WTC11 (cell line): ENCODE measurements at regions not wholly inside any gene's neighbourhood (a gene's known extent, or its start where the extent isn't known, plus 50 kb on each side); places are given as distances from the start of the nearest gene placed in this dataset.

Experiments
- ATAC-seq: fragments of 200-7000 bp; cut with Tn5 transposase; 2 replicates; pipeline ENCODE4 v1.10.0; 2021; ENCODE audit warnings: mild to moderate bottlenecking, moderate library complexity
- CTCF ChIA-PET: fragments of 300-600 bp; sonication (Branson Sonifier 250); formaldehyde crosslinking; loops from one replicate; lab custom pipeline; 2021; ENCODE audit warnings: antibody characterized with exemption; lab: Charles Lee
- POLR2A ChIA-PET: fragments of 350-600 bp; sonication (Branson Sonifier 250); formaldehyde crosslinking; loops from one replicate; lab custom pipeline; 2021; ENCODE audit warnings: antibody characterized with exemption; lab: Charles Lee
- DNase-seq: peaks from one replicate; pipeline ENCODE4 v3.0.0; 2021; ENCODE audit warnings: low spot score
- H3K27ac Mint-ChIP-seq: 2 replicates; pipeline ENCODE4 v1.8.0; 2021; ENCODE audit warnings: mixed read lengths
- H3K27me3 Mint-ChIP-seq: 2 replicates; pipeline ENCODE4 v1.8.0; 2021; ENCODE audit warnings: low read depth, mild to moderate bottlenecking, moderate library complexity, mixed read lengths
- H3K36me3 Mint-ChIP-seq: 2 replicates; pipeline ENCODE4 v1.8.0; 2021; ENCODE audit warnings: mixed read lengths
- H3K4me1 Mint-ChIP-seq: 2 replicates; pipeline ENCODE4 v1.8.0; 2022; ENCODE audit warnings: mixed read lengths
- H3K4me3 Mint-ChIP-seq: 2 replicates; pipeline ENCODE4 v1.8.0; 2021; ENCODE audit warnings: mild to moderate bottlenecking, moderate library complexity, mixed read lengths
- H3K9me3 Mint-ChIP-seq: 2 replicates; pipeline ENCODE4 v1.8.0; 2021; ENCODE audit warnings: mixed read lengths
- ESRRA ChIP-seq: sonication (generic); formaldehyde crosslinking; IDR thresholded peaks from 2 replicates; pipeline ENCODE4 v1.8.1; 2022; ENCODE audit warnings: mild to moderate bottlenecking, missing genetic modification reagents, borderline replicate concordance
- FOXK1 ChIP-seq: sonication (generic); formaldehyde crosslinking; IDR thresholded peaks from 2 replicates; pipeline ENCODE4 v1.8.0; 2022; ENCODE audit warnings: mild to moderate bottlenecking, moderate library complexity, missing genetic modification reagents
- HMGA2 ChIP-seq: fragments of 250-450 bp; sonication (Bioruptor Pico); IDR thresholded peaks from 2 replicates; pipeline ENCODE4 v1.4.0; 2021; ENCODE audit warnings: mild to moderate bottlenecking, moderate library complexity
- NR3C1 ChIP-seq: sonication (generic); formaldehyde crosslinking; conservative IDR thresholded peaks from 2 replicates; pipeline ENCODE4 v1.8.1; 2023; ENCODE audit warnings: low read depth, mild to moderate bottlenecking, missing genetic modification reagents
- SMAD3 ChIP-seq: sonication (generic); formaldehyde crosslinking; IDR thresholded peaks from 2 replicates; pipeline ENCODE4 v1.8.0; 2022; ENCODE audit warnings: missing genetic modification reagents, mild to moderate bottlenecking, borderline replicate concordance
- TF ChIP-seq, protein P1 (sequence below): sonication (generic); formaldehyde crosslinking; IDR thresholded peaks from 2 replicates; pipeline ENCODE4 v1.8.1; 2022; ENCODE audit warnings: low read depth, mild to moderate bottlenecking, moderate library complexity, missing genetic modification reagents, borderline replicate concordance
- TF ChIP-seq, protein P2 (sequence below): fragments of 250-450 bp; sonication (Bioruptor Pico); IDR thresholded peaks from 2 replicates; pipeline ENCODE4 v2.1.2; 2022; ENCODE audit warnings: mild to moderate bottlenecking, moderate library complexity
- TF ChIP-seq, protein P3 (sequence below): fragments of 250-450 bp; sonication (Bioruptor Pico); IDR thresholded peaks from 2 replicates; pipeline ENCODE4 v1.8.0; 2021; ENCODE audit warnings: mild to moderate bottlenecking
- TF ChIP-seq, protein P4 (sequence below): fragments of 200-600 bp; IDR thresholded peaks from 2 replicates; pipeline ENCODE4 v1.8.0; 2022; ENCODE audit warnings: antibody characterized with exemption
- TF ChIP-seq, protein P5 (sequence below): sonication (generic); formaldehyde crosslinking; IDR thresholded peaks from 2 replicates; pipeline ENCODE4 v1.8.0; 2022; ENCODE audit warnings: mild to moderate bottlenecking, missing genetic modification reagents
- TF ChIP-seq, protein P6 (sequence below): sonication (generic); formaldehyde crosslinking; IDR thresholded peaks from 2 replicates; pipeline ENCODE4 v1.8.1; 2022; ENCODE audit warnings: missing genetic modification reagents, borderline replicate concordance

DNA sequence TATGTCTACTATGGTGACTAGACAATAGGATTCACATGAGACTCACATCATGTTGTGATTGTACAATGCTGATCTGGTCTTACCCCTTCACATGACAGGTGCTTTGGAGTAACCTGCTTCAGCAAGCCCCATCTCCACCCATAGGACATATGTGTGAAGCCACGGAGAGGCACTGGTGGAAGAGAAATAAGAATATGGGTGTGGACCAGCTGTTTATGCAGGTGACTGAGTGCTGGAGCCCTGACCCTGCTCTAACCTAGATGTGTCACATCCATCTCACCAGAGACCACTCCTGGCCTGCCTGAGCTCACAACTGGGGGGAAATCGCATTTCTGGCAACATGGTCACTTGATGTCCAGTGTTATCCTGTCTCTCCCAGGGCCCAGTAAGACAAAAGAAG is 119.7 kb downstream of the GGTLC2 start:
- no peaks in the 10 kb centered on the region for H3K36me3 Mint-ChIP-seq
- no peaks in the 10 kb centered on the region for H3K4me1 Mint-ChIP-seq
- no peak for DNase-seq
- no peak overlapping the region for H3K27ac Mint-ChIP-seq
- peaks cover 99% of the 10 kb centered on the region for H3K27me3 Mint-ChIP-seq
- H3K9me3 Mint-ChIP-seq = no peaks in the 10 kb centered on the region
- ChIA-PET POLR2A (no interaction called here), CTCF (interaction anchor here (1.0 to 4.1 kb wide), 7 partner anchors 10 to 98 kb away, joined by 3 to 26 read pairs (median 5); no protein-coding TSS in a partner anchor)
- TF ChIP-seq NR3C1 (CRISPR knock-in tag) (no peak), SMAD3 (CRISPR knock-in tag) (no peak)
- TF ChIP-seq, protein P1, sequence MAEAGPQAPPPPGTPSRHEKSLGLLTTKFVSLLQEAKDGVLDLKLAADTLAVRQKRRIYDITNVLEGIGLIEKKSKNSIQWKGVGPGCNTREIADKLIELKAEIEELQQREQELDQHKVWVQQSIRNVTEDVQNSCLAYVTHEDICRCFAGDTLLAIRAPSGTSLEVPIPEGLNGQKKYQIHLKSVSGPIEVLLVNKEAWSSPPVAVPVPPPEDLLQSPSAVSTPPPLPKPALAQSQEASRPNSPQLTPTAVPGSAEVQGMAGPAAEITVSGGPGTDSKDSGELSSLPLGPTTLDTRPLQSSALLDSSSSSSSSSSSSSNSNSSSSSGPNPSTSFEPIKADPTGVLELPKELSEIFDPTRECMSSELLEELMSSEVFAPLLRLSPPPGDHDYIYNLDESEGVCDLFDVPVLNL (CRISPR knock-in tag) = no peak
- TF ChIP-seq, protein P2, sequence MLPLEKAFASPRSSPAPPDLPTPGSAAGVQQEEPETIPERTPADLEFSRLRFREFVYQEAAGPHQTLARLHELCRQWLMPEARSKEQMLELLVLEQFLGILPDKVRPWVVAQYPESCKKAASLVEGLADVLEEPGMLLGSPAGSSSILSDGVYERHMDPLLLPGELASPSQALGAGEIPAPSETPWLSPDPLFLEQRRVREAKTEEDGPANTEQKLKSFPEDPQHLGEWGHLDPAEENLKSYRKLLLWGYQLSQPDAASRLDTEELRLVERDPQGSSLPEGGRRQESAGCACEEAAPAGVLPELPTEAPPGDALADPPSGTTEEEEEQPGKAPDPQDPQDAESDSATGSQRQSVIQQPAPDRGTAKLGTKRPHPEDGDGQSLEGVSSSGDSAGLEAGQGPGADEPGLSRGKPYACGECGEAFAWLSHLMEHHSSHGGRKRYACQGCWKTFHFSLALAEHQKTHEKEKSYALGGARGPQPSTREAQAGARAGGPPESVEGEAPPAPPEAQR (CRISPR knock-in tag) = no peak
- no peak overlapping the region for H3K4me3 Mint-ChIP-seq
- no peak for ATAC-seq

DNA sequence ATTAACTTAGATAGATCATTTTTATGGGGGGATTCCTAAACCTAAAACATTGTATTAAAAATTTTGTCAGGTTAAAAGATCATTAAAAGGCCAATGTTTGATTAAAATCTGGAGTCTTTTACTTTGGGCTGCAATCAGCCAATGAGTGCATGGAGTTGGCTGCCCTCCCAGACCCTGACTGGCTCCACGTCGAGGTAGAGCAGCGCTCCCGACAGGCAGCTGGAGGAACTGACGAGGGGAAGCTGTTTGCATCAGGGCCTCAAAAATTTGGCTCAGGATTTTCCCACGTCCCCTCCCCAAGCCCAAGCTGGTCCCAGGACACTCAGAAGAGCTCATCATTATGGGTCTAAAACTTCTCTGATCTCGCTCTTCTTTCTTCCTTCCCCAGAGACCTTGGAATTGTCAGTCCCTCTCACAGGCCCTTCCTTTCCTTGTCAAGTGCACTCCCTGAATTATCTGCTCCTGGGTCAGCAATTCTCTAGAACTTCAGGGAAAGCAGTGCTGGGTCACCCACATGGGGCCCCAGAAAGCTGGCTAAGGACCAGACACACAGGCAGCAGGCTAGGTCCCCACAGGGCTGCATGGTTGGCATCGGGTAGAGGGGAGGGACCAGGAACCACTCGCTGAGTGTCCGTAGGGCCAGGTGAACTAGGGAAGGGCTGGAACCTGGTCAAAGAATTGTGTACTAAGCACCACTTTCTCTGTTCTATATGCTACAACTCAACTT is 119.6 kb upstream of the IGLL5 start:
- CTCF ChIA-PET = interaction anchor here (0.7 to 5.7 kb wide), 29 partner anchors 11 to 304 kb away, joined by 3 to 108 read pairs (median 4); no protein-coding TSS in a partner anchor
- ATAC-seq (peak; percentile 89), DNase-seq (peak; percentile 73)
- Mint-ChIP-seq H3K36me3 (no peaks in the 10 kb centered on the region), H3K27me3 (peaks cover 99% of the 10 kb centered on the region), H3K9me3 (no peaks in the 10 kb centered on the region), H3K27ac (no peak overlapping the region), H3K4me3 (no peak overlapping the region), H3K4me1 (no peaks in the 10 kb centered on the region)
- TF ChIP-seq, protein P3, sequence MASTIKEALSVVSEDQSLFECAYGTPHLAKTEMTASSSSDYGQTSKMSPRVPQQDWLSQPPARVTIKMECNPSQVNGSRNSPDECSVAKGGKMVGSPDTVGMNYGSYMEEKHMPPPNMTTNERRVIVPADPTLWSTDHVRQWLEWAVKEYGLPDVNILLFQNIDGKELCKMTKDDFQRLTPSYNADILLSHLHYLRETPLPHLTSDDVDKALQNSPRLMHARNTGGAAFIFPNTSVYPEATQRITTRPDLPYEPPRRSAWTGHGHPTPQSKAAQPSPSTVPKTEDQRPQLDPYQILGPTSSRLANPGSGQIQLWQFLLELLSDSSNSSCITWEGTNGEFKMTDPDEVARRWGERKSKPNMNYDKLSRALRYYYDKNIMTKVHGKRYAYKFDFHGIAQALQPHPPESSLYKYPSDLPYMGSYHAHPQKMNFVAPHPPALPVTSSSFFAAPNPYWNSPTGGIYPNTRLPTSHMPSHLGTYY (CRISPR knock-in tag) = no peak
- TF ChIP-seq, protein P4, sequence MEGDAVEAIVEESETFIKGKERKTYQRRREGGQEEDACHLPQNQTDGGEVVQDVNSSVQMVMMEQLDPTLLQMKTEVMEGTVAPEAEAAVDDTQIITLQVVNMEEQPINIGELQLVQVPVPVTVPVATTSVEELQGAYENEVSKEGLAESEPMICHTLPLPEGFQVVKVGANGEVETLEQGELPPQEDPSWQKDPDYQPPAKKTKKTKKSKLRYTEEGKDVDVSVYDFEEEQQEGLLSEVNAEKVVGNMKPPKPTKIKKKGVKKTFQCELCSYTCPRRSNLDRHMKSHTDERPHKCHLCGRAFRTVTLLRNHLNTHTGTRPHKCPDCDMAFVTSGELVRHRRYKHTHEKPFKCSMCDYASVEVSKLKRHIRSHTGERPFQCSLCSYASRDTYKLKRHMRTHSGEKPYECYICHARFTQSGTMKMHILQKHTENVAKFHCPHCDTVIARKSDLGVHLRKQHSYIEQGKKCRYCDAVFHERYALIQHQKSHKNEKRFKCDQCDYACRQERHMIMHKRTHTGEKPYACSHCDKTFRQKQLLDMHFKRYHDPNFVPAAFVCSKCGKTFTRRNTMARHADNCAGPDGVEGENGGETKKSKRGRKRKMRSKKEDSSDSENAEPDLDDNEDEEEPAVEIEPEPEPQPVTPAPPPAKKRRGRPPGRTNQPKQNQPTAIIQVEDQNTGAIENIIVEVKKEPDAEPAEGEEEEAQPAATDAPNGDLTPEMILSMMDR = peak; percentile 32; the same call in 1 of the 2 replicates
- POLR2A ChIA-PET = interaction anchor here (0.6 kb wide), 1 partner anchor 469 kb away, joined by 4 read pairs; no protein-coding TSS in a partner anchor

DNA sequence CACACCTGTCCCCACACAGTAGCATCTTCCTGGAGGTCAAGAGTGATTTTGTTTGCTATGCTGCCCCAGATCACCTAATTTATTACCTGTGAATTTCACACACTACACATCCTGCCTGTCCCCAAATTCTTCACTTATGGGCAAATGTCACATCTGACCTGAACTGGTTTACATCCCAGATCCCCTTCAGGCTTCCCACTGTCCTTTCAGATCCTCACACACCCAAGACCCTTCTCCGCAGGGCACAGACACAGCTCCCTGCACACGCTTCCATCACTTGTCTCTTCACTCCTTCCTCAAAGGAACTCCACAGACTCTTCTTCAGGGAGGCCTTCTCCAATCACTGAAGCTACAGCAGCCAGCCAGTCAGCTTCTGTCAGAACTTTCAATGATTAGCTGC is 118.7 kb upstream of the IGLL5 start:
- DNase-seq = no peak
- no peak overlapping the region for H3K27ac Mint-ChIP-seq
- H3K36me3 Mint-ChIP-seq = no peaks in the 10 kb centered on the region
- no peaks in the 10 kb centered on the region for H3K9me3 Mint-ChIP-seq
- no peak for TF ChIP-seq HMGA2
- no peaks in the 10 kb centered on the region for H3K4me1 Mint-ChIP-seq
- CTCF ChIA-PET = interaction anchor here (0.7 to 5.7 kb wide), 19 partner anchors 11 to 305 kb away, joined by 3 to 125 read pairs (median 13); no protein-coding TSS in a partner anchor
- POLR2A ChIA-PET = no interaction called here
- no peak for ATAC-seq
- peaks cover 100% of the 10 kb centered on the region for H3K27me3 Mint-ChIP-seq
- no peak overlapping the region for H3K4me3 Mint-ChIP-seq

DNA sequence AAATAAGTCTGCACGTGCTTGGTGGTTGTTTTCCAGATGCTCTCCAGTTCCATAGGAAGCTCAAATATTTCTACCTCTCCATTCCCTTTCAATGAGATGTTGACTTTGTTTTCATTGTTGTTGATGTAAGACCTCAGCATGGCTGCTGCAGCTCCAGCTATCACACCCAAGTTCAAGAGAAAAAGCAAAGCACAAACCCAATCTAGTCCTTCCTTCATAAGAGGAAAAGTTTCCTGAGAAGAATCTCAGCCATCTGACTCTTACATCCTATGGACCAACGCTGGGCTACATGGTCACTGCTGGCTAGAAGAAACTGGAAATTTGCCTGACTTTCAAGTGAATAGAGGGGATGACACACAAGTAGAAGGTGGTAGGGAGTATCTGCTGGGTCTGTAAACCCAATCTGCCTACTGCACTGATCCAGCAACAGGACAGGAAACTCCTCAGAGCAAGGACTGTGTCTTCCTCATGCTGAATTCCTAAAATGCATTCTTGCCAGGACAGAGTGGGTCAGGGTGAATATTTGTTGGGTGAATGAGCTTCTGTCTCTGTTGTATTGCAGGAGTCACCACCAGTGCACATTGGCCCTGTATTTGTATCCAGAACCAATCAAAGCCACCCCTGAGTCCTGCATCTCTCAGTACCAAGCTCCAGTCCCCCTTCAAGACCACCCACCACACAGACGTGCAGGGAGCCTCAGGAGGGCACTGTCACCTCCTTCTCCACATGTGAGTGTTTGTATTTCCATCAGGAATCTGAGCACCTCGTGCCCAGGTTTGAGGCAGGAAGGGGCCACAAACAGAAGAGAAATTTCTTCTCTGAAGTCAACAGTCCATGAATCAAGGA is 118.0 kb upstream of the IGLL5 start:
- Mint-ChIP-seq H3K36me3 (no peaks in the 10 kb centered on the region), H3K9me3 (no peaks in the 10 kb centered on the region), H3K4me1 (no peaks in the 10 kb centered on the region), H3K27me3 (peaks cover 100% of the 10 kb centered on the region), H3K4me3 (no peak overlapping the region), H3K27ac (no peak overlapping the region)
- CTCF ChIA-PET = interaction anchor here (0.5 to 5.7 kb wide), 66 partner anchors 8 to 604 kb away, joined by 3 to 125 read pairs (median 5); partner anchors contain the start of genes GNAZ, IGLL5 and RAB36
- POLR2A ChIA-PET = no interaction called here
- ATAC-seq (no peak; the same call in 1 of the 2 replicates), DNase-seq (no peak)
- TF ChIP-seq FOXK1 (no peak), ESRRA (CRISPR knock-in tag) (no peak)
- TF ChIP-seq, protein P5, sequence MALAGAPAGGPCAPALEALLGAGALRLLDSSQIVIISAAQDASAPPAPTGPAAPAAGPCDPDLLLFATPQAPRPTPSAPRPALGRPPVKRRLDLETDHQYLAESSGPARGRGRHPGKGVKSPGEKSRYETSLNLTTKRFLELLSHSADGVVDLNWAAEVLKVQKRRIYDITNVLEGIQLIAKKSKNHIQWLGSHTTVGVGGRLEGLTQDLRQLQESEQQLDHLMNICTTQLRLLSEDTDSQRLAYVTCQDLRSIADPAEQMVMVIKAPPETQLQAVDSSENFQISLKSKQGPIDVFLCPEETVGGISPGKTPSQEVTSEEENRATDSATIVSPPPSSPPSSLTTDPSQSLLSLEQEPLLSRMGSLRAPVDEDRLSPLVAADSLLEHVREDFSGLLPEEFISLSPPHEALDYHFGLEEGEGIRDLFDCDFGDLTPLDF (CRISPR knock-in tag) = no peak
- TF ChIP-seq, protein P6, sequence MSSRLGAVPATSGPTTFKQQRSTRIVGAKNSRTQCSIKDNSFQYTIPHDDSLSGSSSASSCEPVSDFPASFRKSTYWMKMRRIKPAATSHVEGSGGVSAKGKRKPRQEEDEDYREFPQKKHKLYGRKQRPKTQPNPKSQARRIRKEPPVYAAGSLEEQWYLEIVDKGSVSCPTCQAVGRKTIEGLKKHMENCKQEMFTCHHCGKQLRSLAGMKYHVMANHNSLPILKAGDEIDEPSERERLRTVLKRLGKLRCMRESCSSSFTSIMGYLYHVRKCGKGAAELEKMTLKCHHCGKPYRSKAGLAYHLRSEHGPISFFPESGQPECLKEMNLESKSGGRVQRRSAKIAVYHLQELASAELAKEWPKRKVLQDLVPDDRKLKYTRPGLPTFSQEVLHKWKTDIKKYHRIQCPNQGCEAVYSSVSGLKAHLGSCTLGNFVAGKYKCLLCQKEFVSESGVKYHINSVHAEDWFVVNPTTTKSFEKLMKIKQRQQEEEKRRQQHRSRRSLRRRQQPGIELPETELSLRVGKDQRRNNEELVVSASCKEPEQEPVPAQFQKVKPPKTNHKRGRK = no peak
